HuH-7.5 (cell line): ENCODE measurements at regions not wholly inside any gene's neighbourhood (a gene's known extent, or its start where the extent isn't known, plus 50 kb on each side); places are given as distances from the start of the nearest gene placed in this dataset.
"Not testable (repeated sequence)": the region's sequence is repeated elsewhere in the genome, so short reads cannot be mapped to it uniquely, and the experiment has no call there.

Source experiments
- DNase-seq: peaks from one replicate; pipeline ENCODE4 v3.0.0; 2011; ENCODE audit warnings: low spot score

- no peak for DNase-seq
Observed at GRCh38 chr12:84397263-84397662, 515.3 kb downstream of the SLC6A15 start.

GRCh38 chr12:84391176-84391575 is 521.4 kb downstream of the SLC6A15 start:
- not testable (repeated sequence) for DNase-seq

GRCh38 chr12:84384384-84384783 is 528.2 kb downstream of the SLC6A15 start:
- DNase-seq = no peak

GRCh38 chr12:84382486-84382885 is 530.1 kb downstream of the SLC6A15 start:
- DNase-seq = not testable (repeated sequence)

GRCh38 chr12:84376320-84376719 is 536.3 kb downstream of the SLC6A15 start:
- DNase-seq = no peak

- DNase-seq = no peak
Observed at GRCh38 chr12:84375449-84376170, 537.0 kb downstream of the SLC6A15 start.

GRCh38 chr12:84362552-84362897 is 550.1 kb downstream of the SLC6A15 start:
- no peak for DNase-seq

GRCh38 chr12:84361651-84362551 is 550.7 kb downstream of the SLC6A15 start:
- no peak for DNase-seq

- no peak for DNase-seq
Observed at GRCh38 chr12:84357314-84357713, 555.3 kb downstream of the SLC6A15 start.

GRCh38 chr12:84356224-84356623 is 556.4 kb downstream of the SLC6A15 start:
- DNase-seq = no peak

GRCh38 chr12:84355561-84355960 is 557.0 kb downstream of the SLC6A15 start:
- DNase-seq = no peak

- DNase-seq = no peak
Observed at GRCh38 chr12:84348582-84348981, 564.0 kb downstream of the SLC6A15 start.

- DNase-seq = no peak
Observed at GRCh38 chr12:84341467-84342193, 571.0 kb downstream of the SLC6A15 start.

GRCh38 chr12:84336231-84336630 is 576.4 kb downstream of the SLC6A15 start:
- DNase-seq = no peak

GRCh38 chr12:84329938-84330337 is 582.7 kb downstream of the SLC6A15 start:
- DNase-seq = no peak

GRCh38 chr12:84315926-84316325 is 596.7 kb downstream of the SLC6A15 start:
- DNase-seq = no peak

- no peak for DNase-seq
Observed at GRCh38 chr12:84313323-84313675, 599.3 kb downstream of the SLC6A15 start.

- no peak for DNase-seq
Observed at GRCh38 chr12:84308211-84308610, 604.4 kb downstream of the SLC6A15 start.

- DNase-seq = no peak
Observed at GRCh38 chr12:84305144-84305543, 607.5 kb downstream of the SLC6A15 start.

- no peak for DNase-seq
Observed at GRCh38 chr12:84294246-84294645, 618.4 kb downstream of the SLC6A15 start.

GRCh38 chr12:84290168-84290567 is 622.4 kb downstream of the SLC6A15 start:
- no peak for DNase-seq

GRCh38 chr12:84277986-84278385 is 634.6 kb downstream of the SLC6A15 start:
- no peak for DNase-seq

GRCh38 chr12:84276215-84276614 is 636.4 kb downstream of the SLC6A15 start:
- no peak for DNase-seq
